Activated CD4-positive, alpha-beta T cell treated with anti-CD3 and anti-CD28 coated beads, Interleukin-2, amount 10 ng/mL, durations not matched to agents 7 days and 5 days (primary cell): ENCODE measurements at regions not wholly inside any gene's neighbourhood (a gene's known extent, or its start where the extent isn't known, plus 50 kb on each side); places are given as distances from the start of the nearest gene placed in this dataset.
A peak's percentile ranks its signal among the peaks of the same experiment; 100 is the strongest.

ENCODE experiments used
- CTCF ChIA-PET: fragments of 350-600 bp; sonication (Branson Sonifier 250); formaldehyde crosslinking; loops from one replicate; lab custom pipeline; 2021; ENCODE audit warnings: antibody characterized with exemption; lab: Charles Lee
- POLR2A ChIA-PET: fragments of 350-600 bp; sonication (Branson Sonifier 250); formaldehyde crosslinking; loops from one replicate; lab custom pipeline; 2021; ENCODE audit warnings: antibody characterized with exemption; lab: Charles Lee
- DNase-seq: peaks from one replicate; pipeline ENCODE4 v3.0.0-alpha.2; 2020
- H3K27ac Mint-ChIP-seq: one replicate; pipeline ENCODE4 v1.8.0; 2021; ENCODE audit warnings: mild to moderate bottlenecking, moderate library complexity, mixed read lengths
- H3K27me3 Mint-ChIP-seq: one replicate; pipeline ENCODE4 v1.8.0; 2021; ENCODE audit warnings: mixed read lengths
- H3K36me3 Mint-ChIP-seq: one replicate; pipeline ENCODE4 v1.8.0; 2021; ENCODE audit warnings: low read depth, mixed read lengths
- H3K4me1 Mint-ChIP-seq: one replicate; pipeline ENCODE4 v1.8.0; 2021; ENCODE audit warnings: mixed read lengths
- H3K4me3 Mint-ChIP-seq: one replicate; pipeline ENCODE4 v1.8.0; 2021; ENCODE audit warnings: mild to moderate bottlenecking, moderate library complexity, mixed read lengths
- H3K9me3 Mint-ChIP-seq: one replicate; pipeline ENCODE4 v1.8.0; 2021; ENCODE audit warnings: mixed read lengths

GRCh38 chr6:2545383-2546038 is 205.2 kb downstream of the MYLK4 start:
- peaks cover 6% of the 10 kb centered on the region for H3K9me3 Mint-ChIP-seq
- H3K27ac Mint-ChIP-seq, result no peak overlapping the region
- no peaks in the 10 kb centered on the region for H3K36me3 Mint-ChIP-seq
- H3K4me1 Mint-ChIP-seq, result peaks cover 20% of the 10 kb centered on the region
- ChIA-PET CTCF (interaction anchor here (0.6 to 1.4 kb wide), 4 partner anchors 12 to 1501 kb away, joined by 3 to 5 read pairs (median 4); no protein-coding TSS in a partner anchor), POLR2A (no interaction called here)
- H3K27me3 Mint-ChIP-seq, result peaks cover 87% of the 10 kb centered on the region
- H3K4me3 Mint-ChIP-seq, result no peak overlapping the region
- DNase-seq, result no peak

DNA sequence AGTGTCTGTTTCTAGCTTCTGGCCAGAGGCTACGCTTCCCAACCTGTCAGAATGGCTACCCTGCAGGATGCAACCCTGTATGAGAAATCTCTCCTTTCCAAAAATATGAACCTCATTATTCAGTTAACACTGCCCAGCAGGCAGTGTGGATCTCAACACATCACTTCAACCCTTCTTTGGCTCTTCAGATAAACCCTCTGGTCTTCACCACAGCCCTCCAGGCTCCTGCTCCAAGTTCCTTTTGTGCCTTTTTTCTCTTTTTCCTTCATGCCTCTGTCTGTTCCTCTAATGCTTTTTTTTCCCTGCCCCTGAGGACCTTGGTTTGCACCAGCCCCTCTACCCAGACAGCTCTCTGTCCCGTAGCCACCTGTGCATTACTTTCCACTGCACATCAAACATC is 207.4 kb downstream of the MYLK4 start:
- POLR2A ChIA-PET, result no interaction called here
- CTCF ChIA-PET, result interaction anchor here (1.0 to 1.2 kb wide), 2 partner anchors 11 to 91 kb away, joined by 3 to 4 read pairs; no protein-coding TSS in a partner anchor
- no peak overlapping the region for H3K4me3 Mint-ChIP-seq
- H3K27me3 Mint-ChIP-seq, result peaks cover 79% of the 10 kb centered on the region
- peaks cover 3% of the 10 kb centered on the region for H3K9me3 Mint-ChIP-seq
- no peak overlapping the region for H3K27ac Mint-ChIP-seq
- peaks cover 20% of the 10 kb centered on the region for H3K4me1 Mint-ChIP-seq
- no peak for DNase-seq
- H3K36me3 Mint-ChIP-seq, result no peaks in the 10 kb centered on the region

GRCh38 chr6:2542858-2543218 is 207.9 kb downstream of the MYLK4 start:
- H3K36me3 Mint-ChIP-seq, result no peaks in the 10 kb centered on the region
- CTCF ChIA-PET, result interaction anchor here (0.6 to 1.2 kb wide), 3 partner anchors 11 to 91 kb away, joined by 3 to 4 read pairs (median 3); no protein-coding TSS in a partner anchor
- DNase-seq, result peak; percentile 83
- H3K4me1 Mint-ChIP-seq, result peaks cover 20% of the 10 kb centered on the region
- H3K27me3 Mint-ChIP-seq, result peaks cover 79% of the 10 kb centered on the region
- POLR2A ChIA-PET, result no interaction called here
- H3K4me3 Mint-ChIP-seq, result peak overlapping the region; percentile 35
- peaks cover 2% of the 10 kb centered on the region for H3K9me3 Mint-ChIP-seq
- H3K27ac Mint-ChIP-seq, result no peak overlapping the region

GRCh38 chr6:2542101-2542857 is 208.4 kb downstream of the MYLK4 start:
- H3K27ac Mint-ChIP-seq, result peak overlapping the region; percentile 5
- ChIA-PET CTCF (interaction anchor here (0.6 to 1.4 kb wide), 4 partner anchors 10 to 92 kb away, joined by 3 to 4 read pairs (median 4); no protein-coding TSS in a partner anchor), POLR2A (no interaction called here)
- H3K4me1 Mint-ChIP-seq, result peaks cover 20% of the 10 kb centered on the region
- H3K4me3 Mint-ChIP-seq, result peak overlapping the region; percentile 35
- no peak for DNase-seq
- H3K9me3 Mint-ChIP-seq, result peaks cover 2% of the 10 kb centered on the region
- no peaks in the 10 kb centered on the region for H3K36me3 Mint-ChIP-seq
- H3K27me3 Mint-ChIP-seq, result peaks cover 79% of the 10 kb centered on the region

GRCh38 chr6:2536451-2536850 is 214.3 kb downstream of the MYLK4 start:
- Mint-ChIP-seq H3K9me3 (no peaks in the 10 kb centered on the region), H3K4me3 (no peak overlapping the region), H3K27ac (no peak overlapping the region), H3K27me3 (peaks cover 81% of the 10 kb centered on the region), H3K4me1 (no peaks in the 10 kb centered on the region), H3K36me3 (no peaks in the 10 kb centered on the region)
- POLR2A ChIA-PET, result no interaction called here
- CTCF ChIA-PET, result interaction anchor here (1.2 kb wide), 1 partner anchor 9 kb away, joined by 3 read pairs; no protein-coding TSS in a partner anchor
- DNase-seq, result no peak

DNA sequence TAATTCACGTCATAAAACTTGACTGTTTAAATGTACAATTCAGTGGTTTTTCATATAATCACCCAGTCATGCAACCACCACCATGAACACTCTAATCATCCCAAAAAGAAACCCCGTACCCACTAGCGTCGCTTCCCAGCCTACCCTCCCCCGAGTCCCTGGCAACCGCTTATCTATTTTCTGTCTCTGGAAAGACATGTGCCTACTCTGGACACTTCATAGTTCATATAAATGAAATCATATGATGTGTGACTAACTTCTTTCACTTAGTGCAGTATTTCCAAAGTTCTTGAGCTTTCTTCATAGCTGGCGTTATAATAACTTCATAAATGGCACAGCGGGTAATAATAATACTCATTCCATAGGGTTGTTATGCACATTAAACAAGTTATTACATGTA is 215.2 kb downstream of the MYLK4 start:
- ChIA-PET CTCF (no interaction called here), POLR2A (no interaction called here)
- Mint-ChIP-seq H3K4me1 (no peaks in the 10 kb centered on the region), H3K9me3 (no peaks in the 10 kb centered on the region), H3K4me3 (no peak overlapping the region), H3K27ac (no peak overlapping the region), H3K27me3 (peaks cover 81% of the 10 kb centered on the region), H3K36me3 (no peaks in the 10 kb centered on the region)
- no peak for DNase-seq

DNA sequence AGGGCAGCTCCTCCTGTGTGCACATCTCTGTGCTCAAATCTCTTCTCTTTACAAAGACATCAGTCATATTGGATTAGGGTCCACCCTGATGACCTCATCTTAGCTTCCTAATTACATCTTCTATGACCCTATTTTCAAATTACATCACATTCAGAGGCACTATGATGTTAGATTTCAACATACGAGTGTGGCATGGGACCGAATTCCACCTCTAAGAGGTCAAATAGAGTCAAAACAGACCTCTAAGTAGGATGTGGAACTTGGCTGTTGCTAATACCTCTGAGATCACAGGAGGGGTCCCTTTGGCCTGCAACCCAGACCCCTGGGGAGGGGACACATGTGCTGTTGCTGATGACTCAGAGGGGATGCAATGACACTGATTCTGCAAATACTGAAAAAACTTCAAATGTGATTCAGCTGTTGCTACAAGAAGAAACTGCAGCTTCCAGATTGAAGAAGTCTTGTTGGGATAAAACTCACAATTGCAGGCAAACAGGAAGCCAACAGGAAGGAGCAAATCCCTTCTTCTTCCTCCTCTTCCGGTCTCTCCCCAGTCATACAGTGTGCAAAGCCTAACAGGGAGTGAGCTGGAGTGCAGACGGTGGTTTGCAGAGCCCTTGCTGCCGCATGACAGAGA is 216.2 kb downstream of the MYLK4 start:
- CTCF ChIA-PET, result no interaction called here

DNA sequence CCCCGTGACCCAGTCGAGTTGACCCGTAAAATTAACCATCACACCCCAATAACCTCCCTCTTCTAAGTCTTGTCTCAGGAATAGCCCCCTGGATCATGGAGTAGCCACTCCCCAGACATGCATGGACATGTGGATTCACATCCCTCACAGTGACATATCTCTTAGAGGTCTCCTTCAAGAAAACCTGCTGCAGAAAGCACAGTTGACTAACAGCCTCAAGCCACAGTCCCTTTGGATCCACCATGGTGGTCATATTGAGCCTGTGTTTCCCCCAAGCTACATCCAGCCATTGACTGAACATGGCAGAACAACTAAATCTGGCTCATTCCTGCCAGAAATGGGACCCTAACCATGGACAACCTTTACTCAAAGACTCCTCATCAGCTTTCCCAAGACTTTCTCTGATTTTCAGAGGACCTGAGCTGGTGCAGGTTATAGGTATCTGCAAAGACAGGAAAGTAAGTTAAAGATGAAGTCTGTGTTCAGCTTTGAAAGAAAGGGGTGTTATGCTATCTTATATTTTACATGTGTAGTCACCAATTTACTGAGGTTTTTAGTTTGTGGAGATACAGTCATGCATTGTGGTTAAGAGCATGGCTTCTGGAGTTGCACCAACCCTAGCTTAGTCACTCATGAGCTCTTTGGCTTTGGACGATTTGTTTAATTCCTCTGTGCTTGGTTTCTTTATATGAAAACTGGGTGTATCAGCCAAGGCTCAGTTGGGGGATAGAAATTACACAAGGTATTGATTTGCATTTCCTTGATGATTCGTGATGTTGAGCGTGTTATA is 219.1 kb downstream of the MYLK4 start:
- H3K27ac Mint-ChIP-seq, result no peak overlapping the region
- POLR2A ChIA-PET, result no interaction called here

More for the DNA sequence above, 216.2 kb downstream of the MYLK4 start:
- Mint-ChIP-seq H3K4me3 (no peak overlapping the region), H3K27ac (no peak overlapping the region), H3K9me3 (no peaks in the 10 kb centered on the region), H3K36me3 (no peaks in the 10 kb centered on the region), H3K27me3 (peaks cover 83% of the 10 kb centered on the region), H3K4me1 (no peaks in the 10 kb centered on the region)
- DNase-seq, result no peak
- POLR2A ChIA-PET, result no interaction called here

DNA sequence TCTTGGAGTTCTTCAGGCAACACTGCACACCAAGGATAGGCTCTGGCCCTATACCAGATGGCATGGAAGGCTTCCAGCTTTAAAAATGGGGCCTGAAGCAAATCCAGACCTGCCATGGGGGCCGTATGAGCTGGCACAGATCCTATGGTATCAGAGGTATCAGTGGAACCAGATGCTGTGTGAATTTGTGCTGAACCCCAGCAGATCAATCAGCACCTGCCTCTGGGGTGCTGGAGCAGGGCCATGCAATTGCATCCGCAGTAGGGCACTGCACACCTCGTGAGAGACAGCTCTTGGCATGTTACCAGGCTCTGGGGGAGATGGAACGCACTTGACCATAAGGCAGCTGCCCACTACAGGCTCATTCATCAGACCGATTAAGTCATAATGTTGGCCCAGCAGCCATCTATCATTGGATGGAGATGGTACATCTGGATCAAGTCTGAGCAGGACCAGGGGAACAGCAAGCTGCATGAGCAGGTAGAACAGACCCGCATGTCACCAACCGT is 221.5 kb downstream of the MYLK4 start:
- Mint-ChIP-seq H3K36me3 (no peaks in the 10 kb centered on the region), H3K27me3 (peaks cover 65% of the 10 kb centered on the region), H3K9me3 (peaks cover 3% of the 10 kb centered on the region), H3K4me1 (no peaks in the 10 kb centered on the region), H3K27ac (no peak overlapping the region), H3K4me3 (no peak overlapping the region)
- CTCF ChIA-PET, result interaction anchor here (1.5 kb wide), 1 partner anchor 12 kb away, joined by 4 read pairs; no protein-coding TSS in a partner anchor
- no peak for DNase-seq
- POLR2A ChIA-PET, result no interaction called here

More for the DNA sequence above, 219.1 kb downstream of the MYLK4 start:
- CTCF ChIA-PET, result interaction anchor here (1.2 kb wide), 1 partner anchor 11 kb away, joined by 4 read pairs; no protein-coding TSS in a partner anchor
- no peak overlapping the region for H3K4me3 Mint-ChIP-seq
- no peaks in the 10 kb centered on the region for H3K4me1 Mint-ChIP-seq
- no peaks in the 10 kb centered on the region for H3K36me3 Mint-ChIP-seq
- peaks cover 78% of the 10 kb centered on the region for H3K27me3 Mint-ChIP-seq
- no peak for DNase-seq
- H3K9me3 Mint-ChIP-seq, result no peaks in the 10 kb centered on the region

DNA sequence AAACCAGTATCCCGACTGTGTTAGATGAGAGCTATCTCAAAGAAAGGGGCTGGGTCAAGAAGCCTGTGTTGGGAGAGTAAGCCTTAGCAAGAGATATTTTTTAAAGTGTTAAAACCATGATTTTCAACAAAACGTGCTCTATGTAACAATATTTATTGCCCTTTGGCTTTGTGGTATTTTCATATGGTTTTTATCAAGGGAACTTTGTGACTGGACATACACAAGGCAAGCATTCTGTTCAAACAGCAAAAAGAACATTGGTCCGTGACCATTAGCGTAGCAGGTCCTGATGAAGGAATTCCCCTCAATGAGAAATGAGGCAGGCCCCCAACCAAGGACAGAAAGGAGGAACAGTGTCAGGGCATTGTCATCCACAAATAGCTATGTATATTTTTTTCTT is 222.6 kb downstream of the MYLK4 start:
- H3K4me1 Mint-ChIP-seq, result no peaks in the 10 kb centered on the region
- H3K27me3 Mint-ChIP-seq, result peaks cover 59% of the 10 kb centered on the region
- no peak for DNase-seq
- no peak overlapping the region for H3K4me3 Mint-ChIP-seq
- peaks cover 12% of the 10 kb centered on the region for H3K9me3 Mint-ChIP-seq
- no peak overlapping the region for H3K27ac Mint-ChIP-seq
- POLR2A ChIA-PET, result interaction anchor here (0.6 kb wide), 1 partner anchor 684 kb away, joined by 5 read pairs; no protein-coding TSS in a partner anchor
- CTCF ChIA-PET, result interaction anchor here (1.5 kb wide), 1 partner anchor 8 kb away, joined by 3 read pairs; no protein-coding TSS in a partner anchor
- no peaks in the 10 kb centered on the region for H3K36me3 Mint-ChIP-seq

DNA sequence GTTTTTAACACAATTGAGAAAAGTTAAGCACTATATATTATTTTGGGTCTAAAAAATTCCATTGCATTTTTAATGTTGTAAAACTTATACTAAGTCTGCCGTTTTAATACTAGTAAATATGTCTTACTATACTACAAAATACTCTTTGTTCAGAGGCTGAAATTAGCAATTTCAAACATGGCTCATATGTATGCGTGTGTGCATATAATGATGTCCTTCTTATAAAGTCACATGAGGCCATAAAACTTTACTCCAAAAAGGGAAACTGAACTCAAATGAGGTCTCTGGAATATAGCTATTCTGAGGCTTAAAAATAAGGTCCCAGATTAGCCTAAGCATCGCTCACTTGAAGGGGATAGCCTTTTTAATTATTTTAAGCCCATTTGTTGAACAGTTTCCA is 224.0 kb downstream of the MYLK4 start:
- CTCF ChIA-PET, result interaction anchor here (1.1 kb wide), 1 partner anchor 108 kb away, joined by 3 read pairs; no protein-coding TSS in a partner anchor
- Mint-ChIP-seq H3K36me3 (no peaks in the 10 kb centered on the region), H3K4me1 (peaks cover 11% of the 10 kb centered on the region), H3K27ac (no peak overlapping the region), H3K4me3 (no peak overlapping the region), H3K27me3 (peaks cover 57% of the 10 kb centered on the region), H3K9me3 (peaks cover 17% of the 10 kb centered on the region)
- POLR2A ChIA-PET, result no interaction called here
- DNase-seq, result no peak

DNA sequence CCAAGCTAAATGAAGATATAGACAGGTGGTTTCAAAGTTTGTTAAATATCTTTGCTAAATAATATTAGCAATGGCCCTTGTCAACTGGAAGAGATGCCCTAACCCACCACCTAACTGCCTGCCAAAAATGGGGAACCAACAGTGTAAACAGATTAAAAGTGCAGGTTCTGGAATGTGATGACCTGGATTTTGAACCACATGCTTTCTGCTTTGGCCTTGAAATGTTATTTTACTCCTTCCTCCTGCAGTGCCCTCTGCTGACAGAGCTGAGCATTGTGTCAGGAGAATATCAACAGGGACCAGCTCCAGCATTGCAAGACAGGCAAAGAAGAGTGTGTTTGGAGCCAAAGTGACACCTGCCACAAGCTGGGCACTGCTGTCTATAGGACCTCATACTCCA is 226.6 kb downstream of the MYLK4 start:
- peaks cover 22% of the 10 kb centered on the region for H3K9me3 Mint-ChIP-seq
- H3K4me1 Mint-ChIP-seq, result peaks cover 11% of the 10 kb centered on the region
- ChIA-PET POLR2A (no interaction called here), CTCF (interaction anchor here (0.7 kb wide), 1 partner anchor 109 kb away, joined by 3 read pairs; no protein-coding TSS in a partner anchor)
- DNase-seq, result no peak
- peaks cover 45% of the 10 kb centered on the region for H3K27me3 Mint-ChIP-seq
- no peak overlapping the region for H3K27ac Mint-ChIP-seq
- no peak overlapping the region for H3K4me3 Mint-ChIP-seq
- H3K36me3 Mint-ChIP-seq, result no peaks in the 10 kb centered on the region
